Endothelial cell of umbilical vein (primary cell): ENCODE measurements at regions not wholly inside any gene's neighbourhood (a gene's known extent, or its start where the extent isn't known, plus 50 kb on each side); places are given as distances from the start of the nearest gene placed in this dataset.

Experiments used
- BruUV-seq: library from RNA; stranded (reverse); fragments of 400-500 nt; replicated peaks from 2 replicates; lab custom pipeline; 2021; lab: Mats Ljungman, UMichigan
- CTCF ChIA-PET: fragments of 300-600, 350-600 bp; sonication (Branson Sonifier 250); formaldehyde crosslinking; loops from one replicate; lab custom pipeline; 2021; ENCODE audit warnings: antibody characterized with exemption, inconsistent platforms; lab: Charles Lee
- POLR2A ChIA-PET: fragments of 300-600, 350-600 bp; sonication (Branson Sonifier 250); formaldehyde crosslinking; loops from one replicate; lab custom pipeline; 2021; ENCODE audit warnings: antibody characterized with exemption, inconsistent platforms; lab: Charles Lee
- DNase-seq: peaks from one replicate; pipeline ENCODE4 v3.0.0-alpha.2; 2011; ENCODE audit warnings: low read depth, low spot score
- FAIRE-seq: peaks from 2 replicates; lab custom pipeline; 2011; peaks lifted over from hg19 to GRCh38; lab: Jason Lieb, UNC
- H2AFZ ChIP-seq: 2 replicates; pipeline ENCODE4 v1.6.0; 2012; ENCODE audit warnings: low read depth, low read length, control low read depth, inconsistent platforms
- H3K27ac ChIP-seq: 2 replicates; pipeline ENCODE4 v1.5.1; 2011; ENCODE audit warnings: low read depth, mild to moderate bottlenecking, control low read depth, low read length, moderate library complexity; ENCODE audit not compliant: insufficient read depth
- H3K27me3 ChIP-seq, 2 experiments: 2 replicates each; pipeline versions ENCODE4 v1.6.0 to v1.6.1; 2011; ENCODE audit warnings: low read length in 2 of 2, mixed read lengths in 1 of 2; ENCODE audit not compliant: control insufficient read depth in 2 of 2, insufficient read depth in 2 of 2
- H3K36me3 ChIP-seq, 2 experiments: 2 replicates in 1 of 2; 3 replicates in 1 of 2; pipeline ENCODE4 v1.5.1; 2011; ENCODE audit warnings: low read length in 2 of 2, mild to moderate bottlenecking in 1 of 2, moderate library complexity in 1 of 2; ENCODE audit not compliant: control insufficient read depth in 2 of 2, insufficient read depth in 2 of 2; ENCODE audit errors: extremely low read depth in 1 of 2
- H3K4me1 ChIP-seq: 3 replicates; pipeline ENCODE4 v1.5.1; 2011; ENCODE audit warnings: mild to moderate bottlenecking, low read length; ENCODE audit not compliant: control insufficient read depth, insufficient read depth; ENCODE audit errors: extremely low read depth
- H3K4me2 ChIP-seq: 2 replicates; pipeline ENCODE4 v1.6.1; 2011; ENCODE audit warnings: low read length, control low read depth, mixed read lengths; ENCODE audit not compliant: insufficient read depth
- H3K4me3 ChIP-seq, 3 experiments: fragments of 200-600 bp in 1 of 3; sonication (generic), shearing (Covaris generic) in 1 of 3; replicated peaks in 1 of 3; 2 replicates each; pipeline ENCODE4 v1.5.1; 2011 to 2016; ENCODE audit warnings: control low read depth in 3 of 3, low read length in 3 of 3, mild to moderate bottlenecking in 2 of 3, inconsistent platforms in 1 of 3, low read depth in 1 of 3, moderate library complexity in 1 of 3; ENCODE audit not compliant: insufficient read depth in 1 of 3
- H3K79me2 ChIP-seq: 2 replicates; pipeline ENCODE4 v1.6.0; 2012; ENCODE audit warnings: low read length, inconsistent platforms; ENCODE audit not compliant: control insufficient read depth, insufficient read depth
- H3K9ac ChIP-seq: replicated peaks from 2 replicates; pipeline ENCODE3; 2011; ENCODE audit warnings: low read length, control low read depth; ENCODE audit not compliant: insufficient read depth; ENCODE audit errors: extremely low read depth
- H3K9me1 ChIP-seq: replicated peaks from 3 replicates; pipeline ENCODE4 v1.6.0; 2011; ENCODE audit warnings: mild to moderate bottlenecking, low read length; ENCODE audit not compliant: control insufficient read depth, insufficient read depth; ENCODE audit errors: extremely low read depth
- H3K9me3 ChIP-seq: replicated peaks from 2 replicates; pipeline ENCODE4 v1.5.1; 2012; ENCODE audit warnings: low read length, inconsistent platforms; ENCODE audit not compliant: control insufficient read depth, insufficient read depth
- H4K20me1 ChIP-seq: replicated peaks from 2 replicates; pipeline ENCODE3; 2011; ENCODE audit warnings: mild to moderate bottlenecking, low read length; ENCODE audit not compliant: control insufficient read depth, insufficient read depth; ENCODE audit errors: extremely low read depth
- EZH2 ChIP-seq: IDR thresholded peaks from 2 replicates; pipeline ENCODE4 v1.6.1; 2012; ENCODE audit warnings: borderline replicate concordance, low read depth, mild to moderate bottlenecking, moderate library complexity, low read length, inconsistent platforms; ENCODE audit not compliant: severe bottlenecking
- FOS ChIP-seq: IDR thresholded peaks from 2 replicates; pipeline ENCODE4 v1.6.1; 2011; ENCODE audit warnings: mild to moderate bottlenecking, low read length, moderate library complexity, borderline replicate concordance; ENCODE audit not compliant: insufficient read depth
- GATA2 ChIP-seq: IDR thresholded peaks from 2 replicates; pipeline ENCODE4 v1.7.0; 2011; ENCODE audit warnings: low read depth, mild to moderate bottlenecking, moderate library complexity, mixed read lengths, low read length; ENCODE audit not compliant: insufficient read length, insufficient read depth
- JUN ChIP-seq: IDR thresholded peaks from 2 replicates; pipeline ENCODE4 v1.6.1; 2011; ENCODE audit warnings: borderline replicate concordance, low read depth; ENCODE audit not compliant: insufficient read length, insufficient read depth
- MYC ChIP-seq: IDR thresholded peaks from one replicate; pipeline ENCODE4 v1.6.1; 2011; ENCODE audit warnings: mild to moderate bottlenecking, low read depth, low read length
- POLR2A ChIP-seq: IDR thresholded peaks from 2 replicates; pipeline ENCODE4 v1.6.1; 2012; ENCODE audit warnings: low read depth, mild to moderate bottlenecking, control low read depth, low read length
- POLR2AphosphoS5 ChIP-seq: IDR thresholded peaks from 2 replicates; pipeline ENCODE4 v1.6.1; 2012; ENCODE audit warnings: low read depth, mild to moderate bottlenecking, control low read depth, low read length, moderate library complexity; ENCODE audit not compliant: insufficient read depth
- dilution Hi-C: fragments of 300-500 bp; cut with MboI; formaldehyde crosslinking; loops from one replicate; pipeline ENCODE4 v1.15.0; 2019; ENCODE audit warnings: low sequenced_read_pairs; ENCODE audit not compliant: extremely low pct_ligation_motif_present
- intact Hi-C: fragments of 100-400 bp; cut with micrococcal nuclease; formaldehyde crosslinking; loops from one replicate; pipeline ENCODE4 v1.10.0; 2022
- TF ChIP-seq, protein P1 (sequence below): IDR thresholded peaks from 2 replicates; pipeline ENCODE4 v1.6.1; 2011; ENCODE audit not compliant: insufficient read depth, insufficient read length
- TF ChIP-seq, protein P2 (sequence below), 2 donors: IDR thresholded peaks; 1 replicate in 1 of 2; 2 replicates in 1 of 2; pipeline ENCODE4 v1.5.1; 2011; ENCODE audit warnings: low read length in 2 of 2, mild to moderate bottlenecking in 2 of 2, moderate library complexity in 2 of 2, control low read depth in 1 of 2, inconsistent platforms in 1 of 2, low read depth in 1 of 2; ENCODE audit not compliant: insufficient read depth in 1 of 2; ENCODE audit errors: extremely low read depth in 1 of 2

DNA sequence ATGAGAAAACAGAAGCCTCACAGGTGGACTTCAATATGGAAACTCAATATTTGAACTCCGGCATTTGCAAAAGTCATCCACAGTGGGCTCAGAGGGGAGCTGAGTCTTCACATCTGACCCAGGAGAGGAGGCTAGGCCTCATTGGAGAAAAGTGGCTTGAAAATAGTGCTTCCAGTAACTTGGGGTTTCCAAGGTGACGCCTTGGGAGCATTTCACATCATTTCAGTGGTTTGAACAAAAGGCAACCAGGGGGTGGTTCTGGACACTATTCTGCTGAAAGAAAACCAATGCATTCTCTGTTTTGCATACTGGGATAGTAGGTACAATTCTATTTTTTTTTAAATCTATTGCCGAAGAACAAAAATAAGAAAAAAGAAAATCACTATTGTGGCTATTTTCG lies 599.2 kb upstream of the POM121L12 start:
- no TSS peak for BruUV-seq
- Histone ChIP-seq H3K27ac (no peak overlapping the region), H3K79me2 (no peaks in the 10 kb centered on the region), H3K27me3 (no peaks in the 10 kb centered on the region), H3K9me1 (no peaks in the 10 kb centered on the region), H3K9me3 (no peaks in the 10 kb centered on the region), H4K20me1 (no peaks in the 10 kb centered on the region), H3K36me3 (no peaks in the 10 kb centered on the region), H2AFZ (no peak overlapping the region), H3K4me3 (no peak overlapping the region), H3K4me2 (no peak overlapping the region), H3K9ac (no peak overlapping the region), H3K4me1 (no peaks in the 10 kb centered on the region)
- FAIRE-seq, result no peak
- TF ChIP-seq, protein P1, sequence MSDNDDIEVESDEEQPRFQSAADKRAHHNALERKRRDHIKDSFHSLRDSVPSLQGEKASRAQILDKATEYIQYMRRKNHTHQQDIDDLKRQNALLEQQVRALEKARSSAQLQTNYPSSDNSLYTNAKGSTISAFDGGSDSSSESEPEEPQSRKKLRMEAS, result no peak
- TF ChIP-seq, protein P2, sequence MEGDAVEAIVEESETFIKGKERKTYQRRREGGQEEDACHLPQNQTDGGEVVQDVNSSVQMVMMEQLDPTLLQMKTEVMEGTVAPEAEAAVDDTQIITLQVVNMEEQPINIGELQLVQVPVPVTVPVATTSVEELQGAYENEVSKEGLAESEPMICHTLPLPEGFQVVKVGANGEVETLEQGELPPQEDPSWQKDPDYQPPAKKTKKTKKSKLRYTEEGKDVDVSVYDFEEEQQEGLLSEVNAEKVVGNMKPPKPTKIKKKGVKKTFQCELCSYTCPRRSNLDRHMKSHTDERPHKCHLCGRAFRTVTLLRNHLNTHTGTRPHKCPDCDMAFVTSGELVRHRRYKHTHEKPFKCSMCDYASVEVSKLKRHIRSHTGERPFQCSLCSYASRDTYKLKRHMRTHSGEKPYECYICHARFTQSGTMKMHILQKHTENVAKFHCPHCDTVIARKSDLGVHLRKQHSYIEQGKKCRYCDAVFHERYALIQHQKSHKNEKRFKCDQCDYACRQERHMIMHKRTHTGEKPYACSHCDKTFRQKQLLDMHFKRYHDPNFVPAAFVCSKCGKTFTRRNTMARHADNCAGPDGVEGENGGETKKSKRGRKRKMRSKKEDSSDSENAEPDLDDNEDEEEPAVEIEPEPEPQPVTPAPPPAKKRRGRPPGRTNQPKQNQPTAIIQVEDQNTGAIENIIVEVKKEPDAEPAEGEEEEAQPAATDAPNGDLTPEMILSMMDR (IDR thresholded peaks at IDR 0.05; ENCODE audit: extremely low read depth in 1 of 2, insufficient read depth in 1 of 2, low read depth in 1 of 2, low read length in 2 of 2), result no peak
- no peak for TF ChIP-seq EZH2
- no peak for TF ChIP-seq JUN
- no peak for TF ChIP-seq GATA2
- no peak for TF ChIP-seq FOS
- TF ChIP-seq POLR2A, result no peak
- TF ChIP-seq POLR2AphosphoS5, result no peak
- no peak for TF ChIP-seq MYC
- dilution Hi-C loops, result no loop called here
- ChIA-PET CTCF (no interaction called here), POLR2A (no interaction called here)
- DNase-seq, result no peak
- intact Hi-C loops, result no loop called here
